Stimulated activated naive B cell treated with anti-CD40 and anti-IgM and Interleukin-4, amounts not matched to agents 10 μg/mL and 1 μg/mL and 100 μg/mL, for 72 hours (primary cell): ENCODE measurements at regions not wholly inside any gene's neighbourhood (a gene's known extent, or its start where the extent isn't known, plus 50 kb on each side); places are given as distances from the start of the nearest gene placed in this dataset.
"Not testable (repeated sequence)": the region's sequence is repeated elsewhere in the genome, so short reads cannot be mapped to it uniquely, and the experiment has no call there.

ENCODE experiments used
- ATAC-seq, 2 donors: fragments of 150-1000 bp; cut with Tn5 transposase; replicated peaks; 2 replicates each; pipeline ENCODE4 v1.10.0; 2021; ENCODE audit warnings: moderate library complexity in 1 of 2
- DNase-seq: peaks from one replicate; pipeline ENCODE4 v3.0.0; 2021
- H3K27ac Mint-ChIP-seq: one replicate; pipeline ENCODE4 v1.8.0; 2022; ENCODE audit warnings: mild to moderate bottlenecking, mixed read lengths
- H3K27me3 Mint-ChIP-seq, 2 donors: one replicate each; pipeline ENCODE4 v1.8.0; 2022; ENCODE audit warnings: mixed read lengths in 2 of 2
- H3K36me3 Mint-ChIP-seq, 2 donors: one replicate each; pipeline ENCODE4 v1.8.0; 2022; ENCODE audit warnings: mixed read lengths in 2 of 2, mild to moderate bottlenecking in 1 of 2
- H3K4me1 Mint-ChIP-seq, 2 donors: one replicate each; pipeline ENCODE4 v1.8.0; 2022; ENCODE audit warnings: mixed read lengths in 2 of 2, mild to moderate bottlenecking in 1 of 2
- H3K4me3 Mint-ChIP-seq, 2 donors: one replicate each; pipeline ENCODE4 v1.8.0; 2022; ENCODE audit warnings: mild to moderate bottlenecking in 2 of 2, mixed read lengths in 2 of 2, moderate library complexity in 1 of 2
- H3K9me3 Mint-ChIP-seq, 2 donors: one replicate each; pipeline ENCODE4 v1.8.0; 2022; ENCODE audit warnings: mixed read lengths in 2 of 2, mild to moderate bottlenecking in 1 of 2

DNA sequence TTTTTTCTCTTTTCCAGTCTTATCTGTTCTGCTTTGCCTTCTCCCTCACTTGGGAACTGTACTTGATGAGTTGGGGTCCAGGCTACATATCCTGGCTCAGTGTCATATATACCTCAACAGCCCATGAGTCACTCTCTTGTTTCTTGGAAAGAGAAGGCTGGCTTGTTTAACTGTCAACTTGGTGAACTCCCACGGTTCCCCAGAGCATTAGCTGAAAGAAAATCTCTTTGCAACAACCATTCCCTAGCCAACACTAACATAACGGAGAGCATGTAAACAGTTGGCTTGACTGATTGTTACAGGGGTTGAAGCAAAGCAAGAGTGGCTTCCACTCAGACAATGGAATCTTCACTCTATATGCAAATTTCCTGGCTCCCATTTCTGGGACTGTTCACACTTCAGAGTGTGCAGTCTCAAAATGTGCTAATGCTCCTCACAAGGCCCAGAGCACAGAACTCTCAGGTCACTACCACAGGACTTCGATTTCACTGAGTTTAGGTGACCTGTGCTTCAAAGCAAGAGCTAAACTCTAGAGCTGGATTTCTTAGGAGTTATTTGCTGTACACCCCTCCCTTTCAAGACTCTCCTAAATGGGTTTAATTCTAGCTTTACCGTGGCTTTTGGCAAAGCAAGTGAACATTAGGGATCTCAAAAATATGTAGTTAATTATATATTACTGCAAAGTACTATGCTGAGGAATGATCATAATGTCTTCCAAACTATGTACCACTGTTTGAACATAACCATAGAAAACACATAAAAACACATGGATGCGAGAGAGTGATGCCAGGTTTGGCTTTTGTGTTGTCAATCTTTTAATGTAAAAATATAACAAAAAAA is 609.8 kb downstream of the RFPL4B start:
- Mint-ChIP-seq H3K9me3 (peaks cover 3 to 5% of the 10 kb centered on the region in 2 donors), H3K27me3 (no peaks in the 10 kb centered on the region), H3K36me3 (no peaks in the 10 kb centered on the region), H3K4me3 (no peak overlapping the region), H3K4me1 (no peaks in the 10 kb centered on the region), H3K27ac (no peak overlapping the region)
- ATAC-seq (no peak), DNase-seq (no peak)

- DNase-seq (no peak), ATAC-seq (no peak)
- Mint-ChIP-seq H3K27me3 (no peaks in the 10 kb centered on the region), H3K4me3 (no peak overlapping the region), H3K9me3 (peaks cover 3 to 5% of the 10 kb centered on the region in 2 donors), H3K4me1 (no peaks in the 10 kb centered on the region), H3K36me3 (no peaks in the 10 kb centered on the region), H3K27ac (no peak overlapping the region)
Observed at GRCh38 chr6:112957536-112957916, 610.4 kb downstream of the RFPL4B start.

DNA sequence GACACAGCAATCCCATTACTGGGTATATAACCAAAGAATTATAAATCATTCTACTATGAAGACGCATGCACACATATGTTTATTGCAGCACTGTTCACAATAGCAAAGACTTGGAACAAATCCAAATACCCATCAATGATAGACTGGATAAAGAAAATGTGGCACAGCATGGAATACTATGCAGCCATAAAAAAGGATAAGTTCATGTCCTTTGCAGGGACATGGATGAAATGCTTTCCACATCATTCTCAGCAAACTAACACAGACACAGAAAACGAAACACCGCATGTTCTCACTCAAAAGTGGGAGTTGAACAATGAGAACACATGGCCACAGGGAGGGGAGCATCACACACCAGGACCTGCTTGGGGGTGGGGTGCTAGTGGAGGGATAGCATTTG is 613.0 kb downstream of the RFPL4B start:
- H3K27ac Mint-ChIP-seq, H3K4me3 Mint-ChIP-seq, H3K4me1 Mint-ChIP-seq, H3K9me3 Mint-ChIP-seq, H3K36me3 Mint-ChIP-seq, H3K27me3 Mint-ChIP-seq, ATAC-seq, DNase-seq: not testable (repeated sequence)

DNA sequence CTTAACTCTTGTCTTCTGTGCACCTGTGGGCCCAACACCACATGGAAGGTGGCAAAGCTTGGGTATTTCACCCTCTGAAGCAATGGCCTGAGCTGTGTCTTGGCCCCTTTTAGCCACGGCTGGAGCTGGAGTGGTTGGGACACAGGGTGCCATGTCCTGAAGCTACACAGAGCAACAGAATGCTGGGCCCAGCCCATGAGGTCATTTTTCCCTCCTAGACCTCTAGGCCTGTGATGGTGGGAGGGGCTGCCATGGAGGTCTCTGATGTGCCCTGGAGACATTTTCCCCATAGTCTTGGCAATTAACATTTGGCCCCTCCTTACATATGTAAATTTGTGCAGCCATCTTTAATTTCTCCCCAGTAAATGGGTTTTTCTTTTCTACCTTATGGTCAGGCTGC is 620.8 kb downstream of the RFPL4B start:
- Mint-ChIP-seq H3K4me1 (no peaks in the 10 kb centered on the region), H3K27me3 (no peaks in the 10 kb centered on the region), H3K27ac (no peak overlapping the region), H3K9me3 (peaks cover 0 to 15% of the 10 kb centered on the region in 2 donors), H3K36me3 (no peaks in the 10 kb centered on the region), H3K4me3 (no peak overlapping the region)
- DNase-seq: no peak
- ATAC-seq: no peak

GRCh38 chr6:112971651-112972050 is 624.5 kb downstream of the RFPL4B start:
- Mint-ChIP-seq H3K9me3 (peaks cover 10 to 26% of the 10 kb centered on the region in 2 donors), H3K4me1 (no peaks in the 10 kb centered on the region), H3K27ac (no peak overlapping the region), H3K4me3 (no peak overlapping the region), H3K27me3 (no peaks in the 10 kb centered on the region), H3K36me3 (no peaks in the 10 kb centered on the region)
- DNase-seq (no peak), ATAC-seq (no peak)

GRCh38 chr6:112974931-112975330 is 627.8 kb downstream of the RFPL4B start:
- peaks cover 10 to 13% of the 10 kb centered on the region in 2 donors for H3K9me3 Mint-ChIP-seq
- not testable (repeated sequence) for H3K27ac Mint-ChIP-seq, H3K36me3 Mint-ChIP-seq, H3K27me3 Mint-ChIP-seq, H3K4me1 Mint-ChIP-seq, ATAC-seq, H3K4me3 Mint-ChIP-seq, DNase-seq

- H3K27ac Mint-ChIP-seq, H3K4me3 Mint-ChIP-seq, H3K4me1 Mint-ChIP-seq, H3K27me3 Mint-ChIP-seq, DNase-seq, H3K36me3 Mint-ChIP-seq, ATAC-seq: not testable (repeated sequence)
- H3K9me3 Mint-ChIP-seq: peaks cover 10 to 13% of the 10 kb centered on the region in 2 donors
Observed at GRCh38 chr6:112976579-112976978, 629.4 kb downstream of the RFPL4B start.

DNA sequence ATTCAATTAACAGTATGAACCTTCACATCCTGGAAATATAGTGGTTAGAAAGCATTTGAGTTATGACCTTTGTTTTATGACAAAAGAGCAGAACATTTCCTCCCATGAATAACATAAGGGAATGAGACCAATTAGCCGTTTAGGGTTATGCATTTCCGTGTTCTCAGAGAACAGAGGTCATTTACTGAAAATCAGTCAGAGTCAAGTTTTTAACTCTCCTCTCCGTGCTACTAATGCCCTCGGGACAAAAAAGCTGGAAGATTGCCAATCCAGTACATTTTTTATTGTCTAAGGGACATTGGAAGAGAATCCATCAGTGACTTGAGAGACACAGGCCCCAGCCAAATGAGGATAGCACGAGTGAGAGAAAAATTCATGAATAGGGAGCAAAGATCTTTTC is 632.7 kb downstream of the RFPL4B start:
- Mint-ChIP-seq H3K9me3 (peaks cover 5 to 6% of the 10 kb centered on the region in 2 donors), H3K27me3 (no peaks in the 10 kb centered on the region), H3K27ac (no peak overlapping the region), H3K4me3 (no peak overlapping the region), H3K36me3 (no peaks in the 10 kb centered on the region), H3K4me1 (no peaks in the 10 kb centered on the region)
- DNase-seq: no peak
- no peak for ATAC-seq

- Mint-ChIP-seq H3K9me3 (no peaks in the 10 kb centered on the region), H3K27ac (no peak overlapping the region), H3K27me3 (no peaks in the 10 kb centered on the region), H3K4me1 (no peaks in the 10 kb centered on the region), H3K4me3 (no peak overlapping the region), H3K36me3 (no peaks in the 10 kb centered on the region)
- DNase-seq (no peak), ATAC-seq (no peak)
Observed at GRCh38 chr6:112980676-112981075, 633.5 kb downstream of the RFPL4B start.

DNA sequence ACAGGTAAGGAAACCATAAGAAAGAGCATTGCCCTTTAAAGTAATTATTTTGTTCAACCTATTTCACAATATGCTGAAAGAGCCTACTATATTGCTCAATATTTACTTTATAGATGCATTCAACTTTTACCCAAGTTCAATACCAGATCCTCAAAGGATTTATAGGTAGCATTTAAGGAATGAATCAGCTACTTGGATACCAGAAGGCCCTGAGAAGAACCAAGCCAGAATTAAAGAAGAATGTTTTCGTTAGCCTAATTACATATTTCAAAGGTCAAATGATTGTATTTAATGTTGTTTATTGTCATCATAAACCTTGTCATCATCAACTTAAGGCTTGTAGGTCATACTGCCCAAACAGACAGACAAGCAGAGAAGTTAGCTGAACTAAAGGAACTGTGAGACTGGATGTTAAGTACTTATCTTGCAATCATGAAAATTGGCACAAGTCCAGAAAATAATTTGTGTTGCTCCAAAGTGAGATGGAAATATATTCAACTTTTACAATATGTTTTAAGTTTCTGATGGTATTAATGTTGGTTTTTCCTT is 636.7 kb downstream of the RFPL4B start:
- Mint-ChIP-seq H3K27me3 (no peaks in the 10 kb centered on the region), H3K4me3 (no peak overlapping the region), H3K4me1 (no peaks in the 10 kb centered on the region), H3K36me3 (no peaks in the 10 kb centered on the region), H3K9me3 (no peaks in the 10 kb centered on the region), H3K27ac (no peak overlapping the region)
- no peak for DNase-seq
- ATAC-seq: no peak

- Mint-ChIP-seq H3K9me3 (no peaks in the 10 kb centered on the region), H3K36me3 (no peaks in the 10 kb centered on the region), H3K4me3 (no peak overlapping the region), H3K27ac (no peak overlapping the region), H3K27me3 (no peaks in the 10 kb centered on the region), H3K4me1 (no peaks in the 10 kb centered on the region)
- no peak for ATAC-seq
- DNase-seq: no peak
Observed at GRCh38 chr6:112984899-112985298, 637.8 kb downstream of the RFPL4B start.

- Mint-ChIP-seq H3K4me3 (no peak overlapping the region), H3K27me3 (no peaks in the 10 kb centered on the region), H3K4me1 (no peaks in the 10 kb centered on the region), H3K27ac (no peak overlapping the region), H3K9me3 (no peaks in the 10 kb centered on the region), H3K36me3 (no peaks in the 10 kb centered on the region)
- DNase-seq (no peak), ATAC-seq (no peak)
Observed at GRCh38 chr6:112986321-112986720, 639.2 kb downstream of the RFPL4B start.

- no peaks in the 10 kb centered on the region for H3K4me1 Mint-ChIP-seq
- no peak for ATAC-seq
- no peak for DNase-seq
- no peak overlapping the region for H3K4me3 Mint-ChIP-seq
- H3K36me3 Mint-ChIP-seq: no peaks in the 10 kb centered on the region
- no peaks in the 10 kb centered on the region for H3K27me3 Mint-ChIP-seq
- H3K27ac Mint-ChIP-seq: no peak overlapping the region
- no peaks in the 10 kb centered on the region for H3K9me3 Mint-ChIP-seq
Observed at GRCh38 chr6:112988748-112989147, 641.6 kb downstream of the RFPL4B start.

- no peak overlapping the region for H3K4me3 Mint-ChIP-seq
- no peaks in the 10 kb centered on the region for H3K9me3 Mint-ChIP-seq
- no peak for ATAC-seq
- DNase-seq: no peak
- H3K27me3 Mint-ChIP-seq: no peaks in the 10 kb centered on the region
- no peak overlapping the region for H3K27ac Mint-ChIP-seq
- no peaks in the 10 kb centered on the region for H3K4me1 Mint-ChIP-seq
- no peaks in the 10 kb centered on the region for H3K36me3 Mint-ChIP-seq
Observed at GRCh38 chr6:112990971-112991370, 643.8 kb downstream of the RFPL4B start.

DNA sequence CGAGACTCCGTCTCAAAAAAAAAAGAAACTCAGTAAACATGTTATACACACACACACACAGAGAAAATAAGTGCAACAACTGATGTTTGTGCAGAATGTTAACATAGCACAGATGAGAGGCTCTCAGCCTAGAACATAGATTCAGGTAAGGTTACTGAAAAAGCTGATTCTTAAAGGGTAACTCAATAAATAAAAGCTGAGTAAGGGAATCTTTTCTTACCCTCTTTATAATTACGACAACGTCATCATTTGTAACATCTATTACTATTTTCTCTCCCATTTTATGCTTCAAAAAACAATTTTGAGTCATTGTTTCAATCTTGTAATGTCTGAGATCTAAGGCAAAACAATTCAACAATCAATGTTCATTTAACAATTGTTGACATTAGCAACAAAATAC is 644.8 kb downstream of the RFPL4B start:
- Mint-ChIP-seq H3K9me3 (no peaks in the 10 kb centered on the region), H3K27me3 (no peaks in the 10 kb centered on the region), H3K4me3 (no peak overlapping the region), H3K4me1 (no peaks in the 10 kb centered on the region), H3K27ac (no peak overlapping the region), H3K36me3 (no peaks in the 10 kb centered on the region)
- DNase-seq (no peak), ATAC-seq (no peak)
